HG02610 (cell line): ENCODE measurements at regions not wholly inside any gene's neighbourhood (a gene's known extent, or its start where the extent isn't known, plus 50 kb on each side); places are given as distances from the start of the nearest gene placed in this dataset.

ENCODE experiments used
- ATAC-seq: cut with Tn5 transposase; IDR thresholded peaks from one replicate; pipeline ENCODE4 v1.9.1; 2021; ENCODE audit warnings: mild to moderate bottlenecking, moderate library complexity; ENCODE audit not compliant: unreplicated experiment

- no peak for ATAC-seq
Observed at GRCh38 chr5:51271261-51271660, 112.0 kb upstream of the ISL1 start.

- no peak for ATAC-seq
Observed at GRCh38 chr5:51273021-51273420, 110.2 kb upstream of the ISL1 start.

GRCh38 chr5:51273871-51274270 lies 109.4 kb upstream of the ISL1 start:
- no peak for ATAC-seq

GRCh38 chr5:51275428-51275827 lies 107.8 kb upstream of the ISL1 start:
- ATAC-seq: no peak

- no peak for ATAC-seq
Observed at GRCh38 chr5:51276250-51276649, 107.0 kb upstream of the ISL1 start.

GRCh38 chr5:51278539-51278938 lies 104.7 kb upstream of the ISL1 start:
- ATAC-seq: no peak

- no peak for ATAC-seq
Observed at GRCh38 chr5:51279983-51280706, 103.1 kb upstream of the ISL1 start.

- no peak for ATAC-seq
Observed at GRCh38 chr5:51286046-51286445, 97.2 kb upstream of the ISL1 start.

- no peak for ATAC-seq
Observed at GRCh38 chr5:51302343-51302742, 80.9 kb upstream of the ISL1 start.

- no peak for ATAC-seq
Observed at GRCh38 chr5:51326844-51327243, 56.4 kb upstream of the ISL1 start.
